ENCODE measurements at regions not wholly inside any gene's neighbourhood (a gene's known extent, or its start where the extent isn't known, plus 50 kb on each side); places are given as distances from the start of the nearest gene placed in this dataset.

- Mint-ChIP-seq H3K36me3 (ENCODE audit: low read depth, unreplicated experiment) (no peaks in the 10 kb centered on the region), H3K4me1 (ENCODE audit: low read depth, unreplicated experiment) (peaks cover 3% of the 10 kb centered on the region)
- no peak for FAIRE-seq
Observed at GRCh38 chr17:53137869-53138268, 684.9 kb upstream of the KIF2B start.

GRCh38 chr17:53135969-53136368 is 686.8 kb upstream of the KIF2B start:
- Histone ChIP-seq H3K27me3 (ENCODE audit: insufficient read depth, low read length) (no peaks in the 10 kb centered on the region), H3K4me3 (ENCODE audit: insufficient read depth, low read depth, low read length) (no peak overlapping the region), H3K9me3 (ENCODE audit: insufficient read depth, low read depth, low read length) (no peaks in the 10 kb centered on the region), H3K9ac (ENCODE audit: low read length) (no peak overlapping the region), H4K20me1 (ENCODE audit: insufficient read depth, low read length) (no peaks in the 10 kb centered on the region), H3K4me2 (ENCODE audit: low read length) (no peak overlapping the region), H2AFZ (ENCODE audit: low read depth, low read length) (no peak overlapping the region), H3K4me1 (ENCODE audit: insufficient read depth, low read length) (no peaks in the 10 kb centered on the region), H3K79me2 (ENCODE audit: insufficient read depth, low read length) (no peaks in the 10 kb centered on the region), H3K36me3 (ENCODE audit: insufficient read depth, low read length) (no peaks in the 10 kb centered on the region), H3K27ac (ENCODE audit: low read depth, low read length) (no peak overlapping the region)
- FAIRE-seq: no peak
- no peak for DNase-seq (ENCODE audit: low read depth)
- Mint-ChIP-seq H3K27ac (ENCODE audit: unreplicated experiment) (no peak overlapping the region), H3K36me3 (ENCODE audit: low read depth, unreplicated experiment) (no peaks in the 10 kb centered on the region), H3K4me1 (ENCODE audit: low read depth, unreplicated experiment) (no peaks in the 10 kb centered on the region), H3K27me3 (ENCODE audit: low read depth, unreplicated experiment) (no peaks in the 10 kb centered on the region), H3K9me3 (ENCODE audit: unreplicated experiment) (no peaks in the 10 kb centered on the region), H3K4me3 (ENCODE audit: unreplicated experiment) (no peak overlapping the region)
- no peak for TF ChIP-seq CTCF (IDR thresholded peaks at IDR 0.05; ENCODE audit: insufficient read depth, low read depth, low read length)

More at GRCh38 chr17:53137869-53138268, 684.9 kb upstream of the KIF2B start:
- Histone ChIP-seq H3K4me1 (ENCODE audit: insufficient read depth, low read length) (no peaks in the 10 kb centered on the region), H2AFZ (ENCODE audit: low read depth, low read length) (no peak overlapping the region), H3K27ac (ENCODE audit: low read depth, low read length) (no peak overlapping the region), H4K20me1 (ENCODE audit: insufficient read depth, low read length) (no peaks in the 10 kb centered on the region), H3K79me2 (ENCODE audit: insufficient read depth, low read length) (no peaks in the 10 kb centered on the region), H3K9me3 (ENCODE audit: insufficient read depth, low read depth, low read length) (no peaks in the 10 kb centered on the region), H3K4me3 (ENCODE audit: insufficient read depth, low read depth, low read length) (no peak overlapping the region), H3K9ac (ENCODE audit: low read length) (no peak overlapping the region), H3K4me2 (ENCODE audit: low read length) (no peak overlapping the region), H3K36me3 (ENCODE audit: insufficient read depth, low read length) (no peaks in the 10 kb centered on the region), H3K27me3 (ENCODE audit: insufficient read depth, low read length) (no peaks in the 10 kb centered on the region)
- DNase-seq (ENCODE audit: low read depth): no peak
- H3K27ac Mint-ChIP-seq (ENCODE audit: unreplicated experiment): no peak overlapping the region
- no peaks in the 10 kb centered on the region for H3K9me3 Mint-ChIP-seq (ENCODE audit: unreplicated experiment)
- TF ChIP-seq EZH2 (IDR thresholded peaks at IDR 0.05; ENCODE audit: insufficient read depth, low read length): no peak
- TF ChIP-seq CTCF (IDR thresholded peaks at IDR 0.05; ENCODE audit: insufficient read depth, low read depth, low read length): no peak
- H3K27me3 Mint-ChIP-seq (ENCODE audit: low read depth, unreplicated experiment): no peaks in the 10 kb centered on the region
- H3K4me3 Mint-ChIP-seq (ENCODE audit: unreplicated experiment): no peak overlapping the region

DNA sequence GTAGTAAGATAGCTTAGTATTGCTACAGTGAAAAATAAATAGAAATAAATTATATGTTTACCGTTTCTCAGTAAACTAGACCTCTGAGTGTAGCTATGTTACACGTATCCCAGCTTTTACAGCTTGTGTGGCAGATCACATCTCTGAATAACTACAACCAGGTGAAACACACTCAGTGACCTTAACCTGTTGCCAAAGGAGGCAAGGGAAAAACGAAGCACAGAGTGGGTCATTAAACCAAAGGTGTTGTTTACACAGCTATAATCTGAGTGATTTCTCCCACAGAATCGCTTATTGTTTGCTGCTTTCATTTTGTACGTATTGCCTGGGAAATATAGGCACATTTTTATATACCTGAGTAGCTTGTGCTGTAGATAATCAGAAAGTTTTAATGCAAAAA is 688.2 kb upstream of the KIF2B start:
- no peaks in the 10 kb centered on the region for H3K36me3 ChIP-seq (ENCODE audit: insufficient read depth, low read length)

More for the DNA sequence above, 688.2 kb upstream of the KIF2B start:
- no peak overlapping the region for H3K27ac ChIP-seq (ENCODE audit: low read depth, low read length)
- no peak overlapping the region for H2AFZ ChIP-seq (ENCODE audit: low read depth, low read length)
- Mint-ChIP-seq H3K27ac (ENCODE audit: unreplicated experiment) (no peak overlapping the region), H3K4me3 (ENCODE audit: unreplicated experiment) (no peak overlapping the region), H3K36me3 (ENCODE audit: low read depth, unreplicated experiment) (no peaks in the 10 kb centered on the region), H3K4me1 (ENCODE audit: low read depth, unreplicated experiment) (no peaks in the 10 kb centered on the region), H3K9me3 (ENCODE audit: unreplicated experiment) (no peaks in the 10 kb centered on the region), H3K27me3 (ENCODE audit: low read depth, unreplicated experiment) (no peaks in the 10 kb centered on the region)
- H3K4me2 ChIP-seq (ENCODE audit: low read length): no peak overlapping the region
- H3K9ac ChIP-seq (ENCODE audit: low read length): no peak overlapping the region
- no peaks in the 10 kb centered on the region for H3K9me3 ChIP-seq (ENCODE audit: insufficient read depth, low read depth, low read length)
- no peak overlapping the region for H3K4me3 ChIP-seq (ENCODE audit: insufficient read depth, low read depth, low read length)
- H4K20me1 ChIP-seq (ENCODE audit: insufficient read depth, low read length): no peaks in the 10 kb centered on the region
- H3K79me2 ChIP-seq (ENCODE audit: insufficient read depth, low read length): no peaks in the 10 kb centered on the region
- no peak for FAIRE-seq
- TF ChIP-seq CTCF (IDR thresholded peaks at IDR 0.05; ENCODE audit: insufficient read depth, low read depth, low read length) (no peak), EZH2 (IDR thresholded peaks at IDR 0.05; ENCODE audit: insufficient read depth, low read length) (no peak)
- no peaks in the 10 kb centered on the region for H3K27me3 ChIP-seq (ENCODE audit: insufficient read depth, low read length)
- no peaks in the 10 kb centered on the region for H3K4me1 ChIP-seq (ENCODE audit: insufficient read depth, low read length)
- DNase-seq (ENCODE audit: low read depth): no peak

Measured in astrocyte (in vitro differentiated cells and primary cell).